Mesendoderm (in vitro differentiated cells): ENCODE measurements at regions not wholly inside any gene's neighbourhood (a gene's known extent, or its start where the extent isn't known, plus 50 kb on each side); places are given as distances from the start of the nearest gene placed in this dataset.
A peak's percentile ranks its signal among the peaks of the same experiment; 100 is the strongest.

Source experiments
- DNase-seq: peaks from one replicate; pipeline ENCODE4 v3.0.0; 2013
- H2AK5ac ChIP-seq: 2 replicates; pipeline ENCODE4 v1.6.1; 2013; ENCODE audit warnings: low read length, inconsistent platforms
- H2BK120ac ChIP-seq: 2 replicates; pipeline ENCODE4 v1.6.1; 2013; ENCODE audit warnings: low read depth, mild to moderate bottlenecking, low read length, moderate library complexity, mixed read lengths
- H2BK15ac ChIP-seq: replicated peaks from 2 replicates; pipeline ENCODE4 v1.6.1; 2013; ENCODE audit warnings: low read depth, mild to moderate bottlenecking, moderate library complexity
- H2BK5ac ChIP-seq: 2 replicates; pipeline ENCODE4 v1.6.1; 2013; ENCODE audit warnings: low read length, inconsistent platforms
- H3K18ac ChIP-seq: 2 replicates; pipeline ENCODE4 v1.6.1; 2013; ENCODE audit warnings: mild to moderate bottlenecking, low read length, mixed read lengths
- H3K23ac ChIP-seq: one replicate; pipeline ENCODE4 v1.6.1; 2013; ENCODE audit warnings: low read length
- H3K27ac ChIP-seq: 2 replicates; pipeline ENCODE4 v1.5.1; 2013; ENCODE audit warnings: low read depth, mild to moderate bottlenecking, inconsistent platforms, low read length, moderate library complexity
- H3K27me3 ChIP-seq: 2 replicates; pipeline ENCODE4 v1.6.1; 2013; ENCODE audit warnings: low read length, control low read depth, mild to moderate bottlenecking, inconsistent platforms; ENCODE audit not compliant: insufficient read depth, poor library complexity
- H3K36me3 ChIP-seq: 2 replicates; pipeline ENCODE4 v1.6.1; 2013; ENCODE audit warnings: low read length, inconsistent platforms; ENCODE audit not compliant: control insufficient read depth, insufficient read depth
- H3K4ac ChIP-seq: one replicate; pipeline ENCODE4 v1.6.1; 2013; ENCODE audit warnings: low read depth, mild to moderate bottlenecking, low read length, moderate library complexity
- H3K4me1 ChIP-seq: 2 replicates; pipeline ENCODE4 v1.6.1; 2013; ENCODE audit warnings: low read depth, low read length, inconsistent platforms; ENCODE audit not compliant: control insufficient read depth
- H3K4me2 ChIP-seq: 2 replicates; pipeline ENCODE4 v1.6.1; 2013; ENCODE audit warnings: low read length
- H3K4me3 ChIP-seq: 2 replicates; pipeline ENCODE4 v1.5.1; 2013; ENCODE audit warnings: mild to moderate bottlenecking, low read length
- H3K56ac ChIP-seq: one replicate; pipeline ENCODE4 v1.6.1; 2013; ENCODE audit warnings: low read length
- H3K79me1 ChIP-seq: 2 replicates; pipeline ENCODE4 v1.6.1; 2013; ENCODE audit warnings: low read length, inconsistent platforms
- H3K79me2 ChIP-seq: 2 replicates; pipeline ENCODE4 v1.6.1; 2013; ENCODE audit warnings: mild to moderate bottlenecking, low read length; ENCODE audit not compliant: control insufficient read depth, insufficient read depth
- H3K9ac ChIP-seq: 2 replicates; pipeline ENCODE4 v1.6.1; 2013; ENCODE audit warnings: low read length, inconsistent platforms
- H4K5ac ChIP-seq: one replicate; pipeline ENCODE4 v1.6.1; 2013; ENCODE audit warnings: low read length
- H4K8ac ChIP-seq: one replicate; pipeline ENCODE4 v1.6.1; 2013; ENCODE audit warnings: low read depth, mild to moderate bottlenecking, control low read depth, low read length, moderate library complexity
- WGBS: extraction: QIAGEN DNeasy Blood & Tissue Kit; methylation state at CpG from one replicate; pipeline ENCODE4 v1.1.7; 2013; ENCODE audit warnings: low lambda C conversion rate, missing lambda C conversion rate; ENCODE audit not compliant: insufficient coverage; ENCODE audit errors: extremely low coverage; 5-methylcytosine and 5-hydroxymethylcytosine counted together

GRCh38 chr13:73819711-73820110, 314.5 kb downstream of the KLF12 start:
- Histone ChIP-seq H3K4me1 (no peaks in the 10 kb centered on the region), H3K56ac (no peak overlapping the region), H2BK120ac (no peak overlapping the region), H3K27me3 (no peaks in the 10 kb centered on the region), H3K4ac (no peak overlapping the region), H4K8ac (no peak overlapping the region), H3K23ac (no peak overlapping the region), H3K79me1 (no peaks in the 10 kb centered on the region), H3K4me2 (no peak overlapping the region), H3K18ac (no peak overlapping the region), H3K9ac (no peak overlapping the region), H2AK5ac (no peak overlapping the region), H3K4me3 (no peak overlapping the region), H3K79me2 (no peaks in the 10 kb centered on the region), H4K5ac (no peak overlapping the region), H2BK15ac (no peak overlapping the region), H3K36me3 (no peaks in the 10 kb centered on the region), H2BK5ac (no peak overlapping the region), H3K27ac (no peak overlapping the region)
- DNase-seq = peak; percentile 13

- H3K4ac ChIP-seq = no peak overlapping the region
- H3K27ac ChIP-seq = no peak overlapping the region
- DNase-seq = no peak
- no peaks in the 10 kb centered on the region for H3K4me1 ChIP-seq
- no peak overlapping the region for H2AK5ac ChIP-seq
- no peak overlapping the region for H3K23ac ChIP-seq
- no peak overlapping the region for H3K4me3 ChIP-seq
- WGBS = no CpG with 5 or more reads among the region's 2 CpGs
- H3K56ac ChIP-seq = no peak overlapping the region
- H2BK15ac ChIP-seq = no peak overlapping the region
- H4K8ac ChIP-seq = no peak overlapping the region
- H3K4me2 ChIP-seq = no peak overlapping the region
- H3K79me2 ChIP-seq = no peaks in the 10 kb centered on the region
- no peaks in the 10 kb centered on the region for H3K79me1 ChIP-seq
- H2BK120ac ChIP-seq = no peak overlapping the region
- H4K5ac ChIP-seq = no peak overlapping the region
- no peak overlapping the region for H3K18ac ChIP-seq
- H3K27me3 ChIP-seq = no peaks in the 10 kb centered on the region
- no peaks in the 10 kb centered on the region for H3K36me3 ChIP-seq
- no peak overlapping the region for H2BK5ac ChIP-seq
- H3K9ac ChIP-seq = no peak overlapping the region
Measured at GRCh38 chr13:73816702-73817101, 317.5 kb downstream of the KLF12 start.

- Histone ChIP-seq H2BK15ac (no peak overlapping the region), H3K79me2 (no peaks in the 10 kb centered on the region), H3K9ac (no peak overlapping the region), H3K18ac (no peak overlapping the region), H4K8ac (no peak overlapping the region), H4K5ac (no peak overlapping the region), H3K4me1 (no peaks in the 10 kb centered on the region), H3K79me1 (no peaks in the 10 kb centered on the region), H3K27ac (no peak overlapping the region), H3K4me3 (no peak overlapping the region), H2BK120ac (no peak overlapping the region), H3K27me3 (no peaks in the 10 kb centered on the region), H3K56ac (no peak overlapping the region), H2AK5ac (no peak overlapping the region), H2BK5ac (no peak overlapping the region), H3K4me2 (no peak overlapping the region), H3K4ac (no peak overlapping the region), H3K36me3 (no peaks in the 10 kb centered on the region), H3K23ac (no peak overlapping the region)
- no peak for DNase-seq
Measured at GRCh38 chr13:73815796-73816195, 318.4 kb downstream of the KLF12 start.

- Histone ChIP-seq H3K27me3 (no peaks in the 10 kb centered on the region), H4K5ac (no peak overlapping the region), H3K4ac (no peak overlapping the region), H3K36me3 (no peaks in the 10 kb centered on the region), H2BK15ac (no peak overlapping the region), H3K4me2 (no peak overlapping the region), H3K4me3 (no peak overlapping the region), H3K4me1 (no peaks in the 10 kb centered on the region), H4K8ac (no peak overlapping the region), H2AK5ac (no peak overlapping the region), H2BK5ac (no peak overlapping the region), H3K56ac (no peak overlapping the region), H3K79me1 (no peaks in the 10 kb centered on the region), H3K79me2 (no peaks in the 10 kb centered on the region), H3K9ac (no peak overlapping the region), H3K27ac (no peak overlapping the region), H2BK120ac (no peak overlapping the region), H3K23ac (no peak overlapping the region), H3K18ac (no peak overlapping the region)
- WGBS = no CpG with 5 or more reads among the region's 1 CpG
- DNase-seq = no peak
Measured at GRCh38 chr13:73810647-73811046, 323.6 kb downstream of the KLF12 start.

GRCh38 chr13:73809561-73809960, 324.6 kb downstream of the KLF12 start:
- Histone ChIP-seq H4K8ac (no peak overlapping the region), H3K4me3 (no peak overlapping the region)
- no CpG with 5 or more reads among the region's 1 CpG for WGBS

GRCh38 chr13:73808318-73808717, 325.9 kb downstream of the KLF12 start:
- H2BK5ac ChIP-seq = no peak overlapping the region
- H3K23ac ChIP-seq = no peak overlapping the region
- no peak for DNase-seq
- no peaks in the 10 kb centered on the region for H3K4me1 ChIP-seq
- no peak overlapping the region for H4K8ac ChIP-seq
- no peak overlapping the region for H3K4me2 ChIP-seq
- H3K36me3 ChIP-seq = no peaks in the 10 kb centered on the region
- no peak overlapping the region for H4K5ac ChIP-seq
- H3K79me2 ChIP-seq = no peaks in the 10 kb centered on the region
- H2BK15ac ChIP-seq = no peak overlapping the region
- no CpG with 5 or more reads among the region's 5 CpGs for WGBS
- no peak overlapping the region for H2AK5ac ChIP-seq
- H3K27ac ChIP-seq = no peak overlapping the region
- no peaks in the 10 kb centered on the region for H3K79me1 ChIP-seq
- no peak overlapping the region for H3K4ac ChIP-seq
- no peak overlapping the region for H3K9ac ChIP-seq
- no peak overlapping the region for H3K4me3 ChIP-seq
- no peak overlapping the region for H3K56ac ChIP-seq
- no peaks in the 10 kb centered on the region for H3K27me3 ChIP-seq
- no peak overlapping the region for H2BK120ac ChIP-seq
- H3K18ac ChIP-seq = no peak overlapping the region

More at GRCh38 chr13:73809561-73809960, 324.6 kb downstream of the KLF12 start:
- no peak overlapping the region for H3K18ac ChIP-seq
- H3K56ac ChIP-seq = no peak overlapping the region
- no peak overlapping the region for H2BK15ac ChIP-seq
- no peak overlapping the region for H3K9ac ChIP-seq
- no peak overlapping the region for H3K23ac ChIP-seq
- no peak for DNase-seq
- H2AK5ac ChIP-seq = no peak overlapping the region
- no peak overlapping the region for H3K27ac ChIP-seq
- no peak overlapping the region for H2BK5ac ChIP-seq
- no peak overlapping the region for H3K4ac ChIP-seq
- H3K36me3 ChIP-seq = no peaks in the 10 kb centered on the region
- no peaks in the 10 kb centered on the region for H3K79me1 ChIP-seq
- H3K27me3 ChIP-seq = no peaks in the 10 kb centered on the region
- no peak overlapping the region for H4K5ac ChIP-seq
- no peak overlapping the region for H2BK120ac ChIP-seq
- no peaks in the 10 kb centered on the region for H3K79me2 ChIP-seq
- H3K4me1 ChIP-seq = no peaks in the 10 kb centered on the region
- no peak overlapping the region for H3K4me2 ChIP-seq
